Ovary (tissue), 3 donors: ENCODE measurements at regions not wholly inside any gene's neighbourhood (a gene's known extent, or its start where the extent isn't known, plus 50 kb on each side); places are given as distances from the start of the nearest gene placed in this dataset.

Source experiments
- POLR2A ChIP-seq: fragments of 450-650 bp; IDR thresholded peaks from one replicate; pipeline ENCODE4 v1.6.1; 2017; ENCODE audit warnings: antibody characterized with exemption, mild to moderate bottlenecking, moderate library complexity
- TF ChIP-seq, protein P1 (sequence below), 3 donors: fragments of 450-650 bp in 2 of 3; fragments of 200-600 bp in 1 of 3; IDR thresholded peaks; one replicate each; pipeline versions ENCODE4 v1.5.1 to v1.8.0; 2016 to 2022; ENCODE audit warnings: antibody characterized with exemption in 3 of 3, mild to moderate bottlenecking in 1 of 3
- donor health status: DM: no; HTN: no; CAD: no.

DNA sequence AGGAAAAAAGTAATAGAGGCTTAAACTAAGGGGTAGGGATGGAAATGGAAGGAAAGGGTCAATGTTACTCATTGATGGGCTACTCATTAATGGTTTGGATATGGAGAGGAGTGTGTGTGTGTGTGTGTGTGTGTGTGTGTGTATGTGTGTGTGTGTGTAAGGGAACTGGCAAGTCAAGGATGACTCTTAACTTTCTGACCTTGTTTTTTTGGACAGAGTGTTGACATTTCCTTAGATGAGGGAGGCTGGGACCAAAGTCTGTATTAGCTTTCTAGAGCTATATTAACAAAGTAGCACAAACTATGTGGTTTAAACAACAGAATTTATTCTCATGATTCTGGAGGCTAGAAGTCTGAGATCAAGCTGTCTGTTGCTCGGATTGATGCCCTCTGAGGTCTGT lies 202.7 kb downstream of the GBA3 start:
- no peak for TF ChIP-seq POLR2A
- TF ChIP-seq, protein P1, sequence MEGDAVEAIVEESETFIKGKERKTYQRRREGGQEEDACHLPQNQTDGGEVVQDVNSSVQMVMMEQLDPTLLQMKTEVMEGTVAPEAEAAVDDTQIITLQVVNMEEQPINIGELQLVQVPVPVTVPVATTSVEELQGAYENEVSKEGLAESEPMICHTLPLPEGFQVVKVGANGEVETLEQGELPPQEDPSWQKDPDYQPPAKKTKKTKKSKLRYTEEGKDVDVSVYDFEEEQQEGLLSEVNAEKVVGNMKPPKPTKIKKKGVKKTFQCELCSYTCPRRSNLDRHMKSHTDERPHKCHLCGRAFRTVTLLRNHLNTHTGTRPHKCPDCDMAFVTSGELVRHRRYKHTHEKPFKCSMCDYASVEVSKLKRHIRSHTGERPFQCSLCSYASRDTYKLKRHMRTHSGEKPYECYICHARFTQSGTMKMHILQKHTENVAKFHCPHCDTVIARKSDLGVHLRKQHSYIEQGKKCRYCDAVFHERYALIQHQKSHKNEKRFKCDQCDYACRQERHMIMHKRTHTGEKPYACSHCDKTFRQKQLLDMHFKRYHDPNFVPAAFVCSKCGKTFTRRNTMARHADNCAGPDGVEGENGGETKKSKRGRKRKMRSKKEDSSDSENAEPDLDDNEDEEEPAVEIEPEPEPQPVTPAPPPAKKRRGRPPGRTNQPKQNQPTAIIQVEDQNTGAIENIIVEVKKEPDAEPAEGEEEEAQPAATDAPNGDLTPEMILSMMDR (IDR thresholded peaks at IDR 0.05): no peak
